Endothelial cell of umbilical vein (primary cell): ENCODE measurements at regions not wholly inside any gene's neighbourhood (a gene's known extent, or its start where the extent isn't known, plus 50 kb on each side); places are given as distances from the start of the nearest gene placed in this dataset.

Source experiments
- BruUV-seq: library from RNA; stranded (reverse); fragments of 400-500 nt; replicated peaks from 2 replicates; lab custom pipeline; 2021; lab: Mats Ljungman, UMichigan
- CTCF ChIA-PET: fragments of 300-600, 350-600 bp; sonication (Branson Sonifier 250); formaldehyde crosslinking; loops from one replicate; lab custom pipeline; 2021; ENCODE audit warnings: antibody characterized with exemption, inconsistent platforms; lab: Charles Lee
- POLR2A ChIA-PET: fragments of 300-600, 350-600 bp; sonication (Branson Sonifier 250); formaldehyde crosslinking; loops from one replicate; lab custom pipeline; 2021; ENCODE audit warnings: antibody characterized with exemption, inconsistent platforms; lab: Charles Lee
- DNase-seq: peaks from one replicate; pipeline ENCODE4 v3.0.0-alpha.2; 2011; ENCODE audit warnings: low read depth, low spot score
- FAIRE-seq: peaks from 2 replicates; lab custom pipeline; 2011; peaks lifted over from hg19 to GRCh38; lab: Jason Lieb, UNC
- H2AFZ ChIP-seq: 2 replicates; pipeline ENCODE4 v1.6.0; 2012; ENCODE audit warnings: low read depth, low read length, control low read depth, inconsistent platforms
- H3K27ac ChIP-seq: 2 replicates; pipeline ENCODE4 v1.5.1; 2011; ENCODE audit warnings: low read depth, mild to moderate bottlenecking, control low read depth, low read length, moderate library complexity; ENCODE audit not compliant: insufficient read depth
- H3K27me3 ChIP-seq, 2 experiments: 2 replicates each; pipeline versions ENCODE4 v1.6.0 to v1.6.1; 2011; ENCODE audit warnings: low read length in 2 of 2, mixed read lengths in 1 of 2; ENCODE audit not compliant: control insufficient read depth in 2 of 2, insufficient read depth in 2 of 2
- H3K36me3 ChIP-seq, 2 experiments: 2 replicates in 1 of 2; 3 replicates in 1 of 2; pipeline ENCODE4 v1.5.1; 2011; ENCODE audit warnings: low read length in 2 of 2, mild to moderate bottlenecking in 1 of 2, moderate library complexity in 1 of 2; ENCODE audit not compliant: control insufficient read depth in 2 of 2, insufficient read depth in 2 of 2; ENCODE audit errors: extremely low read depth in 1 of 2
- H3K4me1 ChIP-seq: 3 replicates; pipeline ENCODE4 v1.5.1; 2011; ENCODE audit warnings: mild to moderate bottlenecking, low read length; ENCODE audit not compliant: control insufficient read depth, insufficient read depth; ENCODE audit errors: extremely low read depth
- H3K4me2 ChIP-seq: 2 replicates; pipeline ENCODE4 v1.6.1; 2011; ENCODE audit warnings: low read length, control low read depth, mixed read lengths; ENCODE audit not compliant: insufficient read depth
- H3K4me3 ChIP-seq, 3 experiments: fragments of 200-600 bp in 1 of 3; sonication (generic), shearing (Covaris generic) in 1 of 3; replicated peaks in 1 of 3; 2 replicates each; pipeline ENCODE4 v1.5.1; 2011 to 2016; ENCODE audit warnings: control low read depth in 3 of 3, low read length in 3 of 3, mild to moderate bottlenecking in 2 of 3, inconsistent platforms in 1 of 3, low read depth in 1 of 3, moderate library complexity in 1 of 3; ENCODE audit not compliant: insufficient read depth in 1 of 3
- H3K79me2 ChIP-seq: 2 replicates; pipeline ENCODE4 v1.6.0; 2012; ENCODE audit warnings: low read length, inconsistent platforms; ENCODE audit not compliant: control insufficient read depth, insufficient read depth
- H3K9ac ChIP-seq: replicated peaks from 2 replicates; pipeline ENCODE3; 2011; ENCODE audit warnings: low read length, control low read depth; ENCODE audit not compliant: insufficient read depth; ENCODE audit errors: extremely low read depth
- H3K9me1 ChIP-seq: replicated peaks from 3 replicates; pipeline ENCODE4 v1.6.0; 2011; ENCODE audit warnings: mild to moderate bottlenecking, low read length; ENCODE audit not compliant: control insufficient read depth, insufficient read depth; ENCODE audit errors: extremely low read depth
- H3K9me3 ChIP-seq: replicated peaks from 2 replicates; pipeline ENCODE4 v1.5.1; 2012; ENCODE audit warnings: low read length, inconsistent platforms; ENCODE audit not compliant: control insufficient read depth, insufficient read depth
- H4K20me1 ChIP-seq: replicated peaks from 2 replicates; pipeline ENCODE3; 2011; ENCODE audit warnings: mild to moderate bottlenecking, low read length; ENCODE audit not compliant: control insufficient read depth, insufficient read depth; ENCODE audit errors: extremely low read depth
- EZH2 ChIP-seq: IDR thresholded peaks from 2 replicates; pipeline ENCODE4 v1.6.1; 2012; ENCODE audit warnings: borderline replicate concordance, low read depth, mild to moderate bottlenecking, moderate library complexity, low read length, inconsistent platforms; ENCODE audit not compliant: severe bottlenecking
- POLR2A ChIP-seq: IDR thresholded peaks from 2 replicates; pipeline ENCODE4 v1.6.1; 2012; ENCODE audit warnings: low read depth, mild to moderate bottlenecking, control low read depth, low read length
- dilution Hi-C: fragments of 300-500 bp; cut with MboI; formaldehyde crosslinking; loops from one replicate; pipeline ENCODE4 v1.15.0; 2019; ENCODE audit warnings: low sequenced_read_pairs; ENCODE audit not compliant: extremely low pct_ligation_motif_present
- intact Hi-C: fragments of 100-400 bp; cut with micrococcal nuclease; formaldehyde crosslinking; loops from one replicate; pipeline ENCODE4 v1.10.0; 2022

DNA sequence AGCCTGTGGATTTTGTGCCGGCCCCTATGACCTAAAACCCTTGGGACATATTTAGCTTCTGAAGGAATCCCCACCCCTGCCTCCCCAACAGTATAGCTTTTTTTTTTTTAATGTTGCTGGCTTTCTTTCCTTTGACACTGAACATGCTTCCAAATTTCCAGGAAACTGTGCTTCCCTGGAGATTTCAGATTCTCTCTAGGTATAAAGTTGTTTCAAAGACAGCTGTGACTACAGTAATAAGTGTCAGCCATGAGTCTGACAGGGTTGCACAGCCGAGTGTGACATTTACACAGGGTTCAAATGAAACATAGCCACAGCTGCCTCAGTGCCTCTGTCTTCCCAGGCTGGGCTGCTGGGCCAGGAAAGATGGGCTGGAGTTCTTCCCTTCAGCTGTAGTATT, 466.6 kb upstream of the COBL start:
- FAIRE-seq: no peak

DNA sequence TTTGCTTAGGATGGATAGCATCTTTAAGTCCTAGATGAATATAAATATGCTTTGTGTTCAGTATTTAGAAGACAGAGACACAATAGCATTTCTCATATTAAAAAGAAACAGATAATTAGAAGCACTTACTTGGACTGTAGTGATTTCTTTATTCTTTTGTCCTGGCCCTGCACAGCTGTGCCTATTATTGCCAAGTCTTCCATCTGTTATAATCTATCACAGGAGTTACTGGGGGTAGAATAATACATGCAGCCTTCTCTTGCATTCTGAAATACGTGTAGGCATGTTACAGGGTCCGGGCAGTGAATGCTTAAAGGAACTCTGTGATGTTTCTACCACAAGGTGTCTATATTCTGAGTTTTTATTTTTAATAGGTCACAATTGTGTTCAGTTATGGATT, 461.5 kb upstream of the COBL start:
- no peaks in the 10 kb centered on the region for H3K9me1 ChIP-seq
- H3K36me3 ChIP-seq: no peaks in the 10 kb centered on the region
- no peak overlapping the region for H3K4me3 ChIP-seq
- H3K4me1 ChIP-seq: no peaks in the 10 kb centered on the region
- no TSS peak for BruUV-seq
- DNase-seq (no peak), FAIRE-seq (no peak)
- TF ChIP-seq EZH2: no peak
- no peak for TF ChIP-seq POLR2A
- H3K27ac ChIP-seq: no peak overlapping the region
- H3K9me3 ChIP-seq: no peaks in the 10 kb centered on the region
- no peak overlapping the region for H2AFZ ChIP-seq
- CTCF ChIA-PET: no interaction called here
- H3K27me3 ChIP-seq: no peaks in the 10 kb centered on the region
- dilution Hi-C loops: no loop called here
- POLR2A ChIA-PET: no interaction called here
- H3K4me2 ChIP-seq: no peak overlapping the region
- no peak overlapping the region for H3K9ac ChIP-seq
- intact Hi-C loops: no loop called here
- H4K20me1 ChIP-seq: no peaks in the 10 kb centered on the region
- H3K79me2 ChIP-seq: no peaks in the 10 kb centered on the region

More for the DNA sequence above, 466.6 kb upstream of the COBL start:
- no peak overlapping the region for H3K4me3 ChIP-seq
- H3K36me3 ChIP-seq: no peaks in the 10 kb centered on the region
- no peak for TF ChIP-seq POLR2A
- no peaks in the 10 kb centered on the region for H3K9me3 ChIP-seq
- BruUV-seq: no TSS peak
- ChIA-PET CTCF (no interaction called here), POLR2A (no interaction called here)
- H3K9ac ChIP-seq: no peak overlapping the region
- H3K27me3 ChIP-seq: no peaks in the 10 kb centered on the region
- no peaks in the 10 kb centered on the region for H3K79me2 ChIP-seq
- no peaks in the 10 kb centered on the region for H3K4me1 ChIP-seq
- dilution Hi-C loops (no loop called here), intact Hi-C loops (no loop called here)
- H4K20me1 ChIP-seq: no peaks in the 10 kb centered on the region
- no peak overlapping the region for H2AFZ ChIP-seq
- no peak for DNase-seq
- H3K27ac ChIP-seq: no peak overlapping the region
- no peak overlapping the region for H3K4me2 ChIP-seq
- no peaks in the 10 kb centered on the region for H3K9me1 ChIP-seq
